HS-27A (cell line): ENCODE measurements at regions not wholly inside any gene's neighbourhood (a gene's known extent, or its start where the extent isn't known, plus 50 kb on each side); places are given as distances from the start of the nearest gene placed in this dataset.
A peak's percentile ranks its signal among the peaks of the same experiment; 100 is the strongest.
"Not testable (repeated sequence)": the region's sequence is repeated elsewhere in the genome, so short reads cannot be mapped to it uniquely, and the experiment has no call there.

Experiments
- DNase-seq: peaks from one replicate; pipeline ENCODE4 v3.0.0-alpha.2; 2012; ENCODE audit warnings: low read depth, missing footprints

GRCh38 chr2:64743739-64744330 is 90.1 kb upstream of the SERTAD2 start:
- DNase-seq: no peak

GRCh38 chr2:64745562-64745961 is 91.8 kb upstream of the SERTAD2 start:
- DNase-seq: no peak

- not testable (repeated sequence) for DNase-seq
These were observed 94.0 kb upstream of the SERTAD2 start for GRCh38 chr2:64747690-64748091.

- DNase-seq: no peak
These were observed 94.4 kb upstream of the SERTAD2 start for GRCh38 chr2:64748147-64748546.

GRCh38 chr2:64748561-64748960 is 94.8 kb upstream of the SERTAD2 start:
- no peak for DNase-seq

GRCh38 chr2:64749446-64749845 is 95.7 kb upstream of the SERTAD2 start:
- DNase-seq: no peak

GRCh38 chr2:64750001-64750816 is 96.5 kb upstream of the SERTAD2 start:
- no peak for DNase-seq

- DNase-seq: peak; percentile 90
These were observed 97.1 kb upstream of the SERTAD2 start for GRCh38 chr2:64750817-64751285.

GRCh38 chr2:64751286-64752260 is 97.9 kb upstream of the SERTAD2 start:
- DNase-seq: no peak

GRCh38 chr2:64753399-64753798 is 99.7 kb upstream of the SERTAD2 start:
- DNase-seq: no peak

GRCh38 chr2:64754570-64754969 is 100.9 kb upstream of the SERTAD2 start:
- DNase-seq: no peak

GRCh38 chr2:64757126-64757525 is 103.4 kb upstream of the SERTAD2 start:
- DNase-seq: no peak

- DNase-seq: no peak
These were observed 106.4 kb upstream of the SERTAD2 start for GRCh38 chr2:64760128-64760527.

- DNase-seq: no peak
These were observed 108.7 kb upstream of the SERTAD2 start for GRCh38 chr2:64762301-64762997.

GRCh38 chr2:64763126-64763525 is 109.4 kb upstream of the SERTAD2 start:
- no peak for DNase-seq

- DNase-seq: no peak
These were observed 111.6 kb upstream of the SERTAD2 start for GRCh38 chr2:64765160-64765805.

GRCh38 chr2:64766841-64767669 is 113.3 kb upstream of the SERTAD2 start:
- no peak for DNase-seq

- peak; percentile 62 for DNase-seq
These were observed 114.2 kb upstream of the SERTAD2 start for GRCh38 chr2:64767670-64768468.

GRCh38 chr2:64768491-64769005 is 114.8 kb upstream of the SERTAD2 start:
- DNase-seq: no peak
